Ascending aorta (tissue), 2 donors: ENCODE measurements at regions not wholly inside any gene's neighbourhood (a gene's known extent, or its start where the extent isn't known, plus 50 kb on each side); places are given as distances from the start of the nearest gene placed in this dataset.
"Not testable (repeated sequence)": the region's sequence is repeated elsewhere in the genome, so short reads cannot be mapped to it uniquely, and the experiment has no call there.

Experiments used
- DNase-seq, 2 donors: peaks; one replicate each; pipeline ENCODE4 v3.0.0-alpha.2; 2019; ENCODE audit warnings: low spot score in 2 of 2
- H3K27ac ChIP-seq, 2 donors: fragments of 200-600 bp; sonication (generic); one replicate each; pipeline ENCODE4 v1.5.1; 2016 to 2017; ENCODE audit warnings: mild to moderate bottlenecking in 1 of 2
- H3K27me3 ChIP-seq: fragments of 200-600 bp; sonication (generic); one replicate; pipeline ENCODE4 v1.5.1; 2017
- H3K36me3 ChIP-seq, 2 donors: fragments of 200-600 bp; sonication (generic); one replicate each; pipeline ENCODE4 v1.5.1; 2016
- H3K4me1 ChIP-seq, 2 donors: fragments of 200-600 bp; sonication (generic); one replicate each; pipeline ENCODE4 v1.5.1; 2016 to 2017; ENCODE audit warnings: mild to moderate bottlenecking in 1 of 2
- H3K4me3 ChIP-seq, 2 donors: fragments of 200-600 bp; sonication (generic); one replicate each; pipeline ENCODE4 v1.5.1; 2016 to 2017; ENCODE audit warnings: mild to moderate bottlenecking in 1 of 2
- H3K9me3 ChIP-seq, 2 donors: fragments of 200-600 bp; sonication (generic); one replicate each; pipeline ENCODE4 v1.5.1; 2016
- intact Hi-C: fragments of 100-400 bp; cut with DNase I; formaldehyde crosslinking; loops from one replicate; pipeline ENCODE4 v1.15.1; 2023
- TF ChIP-seq, protein P1 (sequence below), 3 experiments: fragments of 200-600 bp in 2 of 3; fragments of 450-650 bp in 1 of 3; sonication (generic) in 2 of 3; IDR thresholded peaks; one replicate each; pipeline ENCODE4 v1.5.1; 2016 to 2019; ENCODE audit warnings: antibody characterized with exemption in 3 of 3, mild to moderate bottlenecking in 1 of 3, moderate library complexity in 1 of 3

DNA sequence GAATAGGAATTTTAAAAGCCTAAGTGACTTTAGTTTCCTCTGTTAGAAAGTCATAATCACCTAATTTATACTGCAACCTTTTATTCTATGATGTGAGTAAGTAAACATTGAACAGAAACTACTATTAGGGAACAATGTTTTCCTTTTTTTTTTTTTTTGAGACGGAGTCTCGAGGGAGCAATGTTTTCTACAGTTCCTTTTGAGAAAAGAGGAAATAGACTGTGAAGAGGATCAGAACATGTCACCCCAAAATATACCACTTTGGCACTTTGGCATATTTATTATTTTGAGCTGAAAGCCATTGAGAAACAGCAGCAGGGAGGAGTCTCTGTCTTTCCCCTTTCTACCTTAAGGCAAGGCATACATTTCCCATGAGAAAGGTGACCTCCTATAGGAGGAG is 162.7 kb upstream of the CNOT2 start:
- DNase-seq, result no peak
- Histone ChIP-seq H3K36me3 (no peaks in the 10 kb centered on the region), H3K4me3 (no peak overlapping the region), H3K9me3 (no peaks in the 10 kb centered on the region), H3K4me1 (no peaks in the 10 kb centered on the region), H3K27ac (no peak overlapping the region), H3K27me3 (no peaks in the 10 kb centered on the region)
- intact Hi-C loops, result no loop called here
- TF ChIP-seq, protein P1, sequence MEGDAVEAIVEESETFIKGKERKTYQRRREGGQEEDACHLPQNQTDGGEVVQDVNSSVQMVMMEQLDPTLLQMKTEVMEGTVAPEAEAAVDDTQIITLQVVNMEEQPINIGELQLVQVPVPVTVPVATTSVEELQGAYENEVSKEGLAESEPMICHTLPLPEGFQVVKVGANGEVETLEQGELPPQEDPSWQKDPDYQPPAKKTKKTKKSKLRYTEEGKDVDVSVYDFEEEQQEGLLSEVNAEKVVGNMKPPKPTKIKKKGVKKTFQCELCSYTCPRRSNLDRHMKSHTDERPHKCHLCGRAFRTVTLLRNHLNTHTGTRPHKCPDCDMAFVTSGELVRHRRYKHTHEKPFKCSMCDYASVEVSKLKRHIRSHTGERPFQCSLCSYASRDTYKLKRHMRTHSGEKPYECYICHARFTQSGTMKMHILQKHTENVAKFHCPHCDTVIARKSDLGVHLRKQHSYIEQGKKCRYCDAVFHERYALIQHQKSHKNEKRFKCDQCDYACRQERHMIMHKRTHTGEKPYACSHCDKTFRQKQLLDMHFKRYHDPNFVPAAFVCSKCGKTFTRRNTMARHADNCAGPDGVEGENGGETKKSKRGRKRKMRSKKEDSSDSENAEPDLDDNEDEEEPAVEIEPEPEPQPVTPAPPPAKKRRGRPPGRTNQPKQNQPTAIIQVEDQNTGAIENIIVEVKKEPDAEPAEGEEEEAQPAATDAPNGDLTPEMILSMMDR (IDR thresholded peaks at IDR 0.05), result no peak

DNA sequence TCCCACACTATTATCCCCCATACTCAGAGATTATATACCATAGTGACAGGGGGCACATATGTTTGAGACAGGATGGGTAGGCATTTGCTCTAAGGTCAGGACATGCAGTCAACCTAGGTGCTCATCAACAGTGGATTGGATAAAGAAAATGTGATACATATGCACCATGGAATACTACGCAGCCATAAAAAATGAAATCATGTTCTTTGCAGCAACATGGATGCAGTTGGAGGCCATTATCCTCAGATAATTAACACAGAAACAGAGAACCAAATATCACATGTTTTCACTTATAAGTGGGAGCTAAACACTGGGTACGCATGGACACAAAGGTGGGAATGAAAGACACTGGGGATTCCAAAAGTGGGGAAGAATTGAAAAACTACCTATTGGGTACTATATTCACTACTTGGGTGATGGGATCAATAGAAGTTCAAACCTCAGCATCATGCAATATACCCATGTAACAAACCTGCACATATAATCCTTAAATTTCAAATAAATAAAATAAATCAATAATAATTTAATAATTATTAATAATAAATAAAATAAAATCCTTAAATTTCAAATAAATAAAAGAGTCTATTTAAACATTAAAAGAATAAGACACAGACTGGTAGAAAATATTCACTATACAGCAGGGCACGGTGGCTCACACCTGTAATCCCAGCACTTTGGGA is 160.1 kb upstream of the CNOT2 start:
- Histone ChIP-seq H3K27me3 (no peaks in the 10 kb centered on the region), H3K36me3 (no peaks in the 10 kb centered on the region), H3K27ac (no peak overlapping the region), H3K4me1 (no peaks in the 10 kb centered on the region), H3K4me3 (no peak overlapping the region), H3K9me3 (no peaks in the 10 kb centered on the region)
- TF ChIP-seq, protein P1 (IDR thresholded peaks at IDR 0.05), result no peak
- DNase-seq, result no peak
- intact Hi-C loops, result no loop called here

DNA sequence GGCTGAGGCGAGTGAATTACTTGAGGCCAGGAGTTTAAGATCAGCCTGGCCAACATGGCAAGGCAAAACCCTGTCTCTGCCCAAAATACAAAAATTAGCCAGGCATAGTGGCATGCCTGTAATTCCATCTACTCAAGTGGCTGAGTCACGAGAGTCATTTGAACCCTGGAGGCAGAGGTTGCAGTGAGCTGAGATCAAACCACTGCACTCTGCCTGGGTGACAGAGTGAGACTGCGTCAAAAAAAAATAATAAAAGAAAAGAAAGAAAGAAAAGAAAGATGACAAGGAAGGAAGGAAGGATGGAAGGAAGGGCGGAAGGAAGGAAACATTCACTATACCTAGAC is 159.6 kb upstream of the CNOT2 start:
- TF ChIP-seq, protein P1 (IDR thresholded peaks at IDR 0.05), result no peak
- Histone ChIP-seq H3K27me3 (no peaks in the 10 kb centered on the region), H3K36me3 (no peaks in the 10 kb centered on the region), H3K4me1 (no peaks in the 10 kb centered on the region), H3K27ac (no peak overlapping the region), H3K9me3 (no peaks in the 10 kb centered on the region), H3K4me3 (no peak overlapping the region)
- DNase-seq, result no peak
- intact Hi-C loops, result no loop called here

DNA sequence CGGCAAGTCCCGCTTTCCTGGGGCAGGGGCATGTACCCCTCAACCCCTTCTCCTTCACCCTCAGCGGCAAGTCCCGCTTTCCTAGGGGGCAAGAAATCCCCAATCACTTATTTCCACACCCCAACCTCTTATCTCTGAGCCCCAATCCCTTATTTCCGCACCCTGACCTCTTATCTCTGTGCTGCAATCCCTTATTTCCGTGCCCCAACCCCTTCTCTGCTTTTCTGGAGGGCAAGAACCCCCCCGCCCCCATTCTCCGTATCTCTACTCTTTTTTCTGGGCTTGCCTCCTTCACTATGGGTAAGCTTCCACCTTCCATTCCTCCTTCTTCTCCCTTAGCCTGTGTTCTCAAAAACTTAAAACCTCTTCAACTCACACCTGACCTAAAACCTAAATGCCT is 156.9 kb upstream of the CNOT2 start:
- intact Hi-C loops, result not testable (repeated sequence)

DNA sequence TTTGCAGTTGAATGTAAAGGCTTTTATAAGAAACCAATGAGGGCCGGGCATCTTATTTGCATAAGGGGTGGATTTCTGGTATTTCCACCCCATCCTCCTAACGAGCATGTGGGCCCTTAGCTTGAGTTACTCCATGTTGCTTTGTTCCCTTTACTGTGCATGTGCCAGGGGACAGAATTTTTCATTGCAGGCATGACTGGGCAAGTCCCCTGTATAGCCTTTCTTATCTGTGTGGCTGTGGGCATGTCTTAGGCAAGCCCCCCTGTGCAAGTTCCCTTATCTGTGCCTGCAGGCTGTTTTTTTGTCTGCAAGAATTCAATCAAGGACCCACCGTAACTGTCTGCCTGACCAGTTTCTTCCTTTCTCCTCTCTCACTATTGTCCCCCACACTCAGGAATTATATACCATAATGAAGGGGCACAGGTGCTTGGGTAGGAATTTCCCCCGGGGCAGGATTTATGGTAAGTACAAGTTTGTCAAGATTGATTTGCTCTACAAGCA is 152.2 kb upstream of the CNOT2 start:
- no peaks in the 10 kb centered on the region for H3K9me3 ChIP-seq
- H3K27ac ChIP-seq, result no peak overlapping the region
- H3K4me3 ChIP-seq, result no peak overlapping the region
- TF ChIP-seq, protein P1 (IDR thresholded peaks at IDR 0.05), result no peak
- no peak for DNase-seq
- intact Hi-C loops, result no loop called here
- H3K27me3 ChIP-seq, result no peaks in the 10 kb centered on the region
- H3K36me3 ChIP-seq, result no peaks in the 10 kb centered on the region
- no peaks in the 10 kb centered on the region for H3K4me1 ChIP-seq

More for the DNA sequence above, 156.9 kb upstream of the CNOT2 start:
- not testable (repeated sequence) for H3K4me1 ChIP-seq, H3K9me3 ChIP-seq, H3K27ac ChIP-seq, H3K36me3 ChIP-seq, H3K27me3 ChIP-seq, DNase-seq, H3K4me3 ChIP-seq

DNA sequence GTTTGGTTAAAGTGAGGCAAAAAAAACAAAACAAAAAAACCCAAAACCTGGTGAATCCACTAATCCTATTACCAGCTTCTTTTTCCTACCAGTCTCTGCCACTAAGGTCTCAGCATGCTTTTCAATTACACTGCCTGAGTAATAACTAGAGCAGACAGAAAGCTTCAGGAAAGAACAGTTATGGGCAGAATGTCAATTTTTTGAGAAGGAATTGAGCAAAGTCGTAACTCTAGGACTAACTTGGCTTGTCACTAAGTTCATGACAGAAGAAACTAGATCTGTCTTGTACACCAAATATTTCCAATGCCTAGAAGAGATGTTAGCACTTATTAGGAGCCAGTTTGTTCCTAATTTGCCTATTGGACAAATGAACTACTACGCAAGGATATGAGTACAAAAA is 148.8 kb upstream of the CNOT2 start:
- intact Hi-C loops, result no loop called here
- no peaks in the 10 kb centered on the region for H3K27me3 ChIP-seq
- TF ChIP-seq, protein P1 (IDR thresholded peaks at IDR 0.05), result no peak
- H3K36me3 ChIP-seq, result no peaks in the 10 kb centered on the region
- no peak overlapping the region for H3K4me3 ChIP-seq
- no peak for DNase-seq
- peak overlapping the region in 1 of 2 donors; percentile 18 for H3K27ac ChIP-seq
- H3K4me1 ChIP-seq, result no peaks in the 10 kb centered on the region
- no peaks in the 10 kb centered on the region for H3K9me3 ChIP-seq
